SK-N-SH (cell line): ENCODE measurements at regions not wholly inside any gene's neighbourhood (a gene's known extent, or its start where the extent isn't known, plus 50 kb on each side); places are given as distances from the start of the nearest gene placed in this dataset.

ENCODE experiments used
- CTCF ChIP-seq: fragments of 200-600 bp; sonication (generic); IDR thresholded peaks from 2 replicates; pipeline ENCODE4 v1.6.1; 2017; ENCODE audit warnings: antibody characterized with exemption, mild to moderate bottlenecking, moderate library complexity
- EP300 ChIP-seq, 2 experiments: IDR thresholded peaks; 2 replicates each; pipeline versions ENCODE4 v1.4.0 to v1.6.1; 2012; ENCODE audit warnings: borderline replicate concordance in 1 of 2, low read depth in 1 of 2, low read length in 1 of 2
- RCOR1 ChIP-seq: fragments of 150-350 bp; IDR thresholded peaks from 2 replicates; pipeline ENCODE4 v1.6.1; 2017; ENCODE audit warnings: antibody characterized with exemption, low read length
- SIN3A ChIP-seq: IDR thresholded peaks from 2 replicates; pipeline ENCODE4 v1.6.1; 2012; ENCODE audit warnings: low read depth, mild to moderate bottlenecking, low read length, moderate library complexity, borderline replicate concordance

DNA sequence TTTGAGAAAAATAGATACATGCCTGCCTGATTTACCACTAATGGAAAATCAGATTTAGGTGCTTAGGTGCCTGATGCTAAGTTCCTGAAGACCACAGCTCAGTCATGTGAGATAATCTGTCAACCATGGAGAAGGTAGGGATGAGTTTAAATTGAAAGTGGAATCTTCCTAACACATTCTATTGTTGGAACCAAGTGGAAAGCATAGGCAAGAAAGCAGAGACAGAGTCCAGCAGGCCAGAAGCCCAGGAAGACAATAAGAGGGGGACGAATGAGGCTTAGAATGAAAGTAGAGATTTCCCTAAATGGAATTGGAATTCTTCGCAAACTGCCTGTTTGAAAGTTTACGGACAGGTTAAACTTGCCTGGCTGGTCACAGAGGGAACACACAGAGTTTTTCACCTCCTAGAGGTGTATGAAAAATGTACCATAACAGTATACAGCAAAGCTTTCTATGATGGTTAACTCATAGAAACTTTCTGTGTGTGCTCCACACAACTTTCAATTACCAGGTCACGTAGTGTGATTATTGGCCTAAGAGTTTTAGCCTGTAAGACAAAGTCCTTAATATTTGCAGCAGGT lies 453.8 kb upstream of the KCNMB2 start:
- TF ChIP-seq EP300 (IDR thresholded peaks at IDR 0.05; ENCODE audit: borderline replicate concordance in 1 of 2, low read depth in 1 of 2, low read length in 1 of 2) = no peak
- no peak for TF ChIP-seq RCOR1
- TF ChIP-seq SIN3A = no peak
- no peak for TF ChIP-seq CTCF
